ENCODE measurements at regions not wholly inside any gene's neighbourhood (a gene's known extent, or its start where the extent isn't known, plus 50 kb on each side); places are given as distances from the start of the nearest gene placed in this dataset.

DNA sequence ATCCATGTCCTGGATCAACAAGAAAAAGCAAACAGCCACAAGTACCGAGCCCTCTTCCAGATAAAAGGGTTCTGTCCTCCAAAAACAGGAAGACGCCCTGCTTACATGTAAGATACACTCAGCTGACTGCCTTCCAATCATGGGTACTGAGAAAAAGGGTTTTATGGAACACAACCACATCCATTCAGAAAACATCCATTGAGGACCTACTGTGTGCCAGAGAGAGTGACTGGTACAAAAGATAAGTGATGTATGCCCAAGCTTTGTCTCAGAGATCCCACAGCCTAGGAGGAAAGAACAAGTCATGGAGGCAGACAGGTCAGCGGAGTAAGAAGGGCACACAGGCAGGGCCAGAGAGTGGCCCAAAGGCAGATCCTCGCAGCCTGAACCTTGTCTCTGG is 94.8 kb upstream of the SSTR4 start:
- TF ChIP-seq, protein P1, sequence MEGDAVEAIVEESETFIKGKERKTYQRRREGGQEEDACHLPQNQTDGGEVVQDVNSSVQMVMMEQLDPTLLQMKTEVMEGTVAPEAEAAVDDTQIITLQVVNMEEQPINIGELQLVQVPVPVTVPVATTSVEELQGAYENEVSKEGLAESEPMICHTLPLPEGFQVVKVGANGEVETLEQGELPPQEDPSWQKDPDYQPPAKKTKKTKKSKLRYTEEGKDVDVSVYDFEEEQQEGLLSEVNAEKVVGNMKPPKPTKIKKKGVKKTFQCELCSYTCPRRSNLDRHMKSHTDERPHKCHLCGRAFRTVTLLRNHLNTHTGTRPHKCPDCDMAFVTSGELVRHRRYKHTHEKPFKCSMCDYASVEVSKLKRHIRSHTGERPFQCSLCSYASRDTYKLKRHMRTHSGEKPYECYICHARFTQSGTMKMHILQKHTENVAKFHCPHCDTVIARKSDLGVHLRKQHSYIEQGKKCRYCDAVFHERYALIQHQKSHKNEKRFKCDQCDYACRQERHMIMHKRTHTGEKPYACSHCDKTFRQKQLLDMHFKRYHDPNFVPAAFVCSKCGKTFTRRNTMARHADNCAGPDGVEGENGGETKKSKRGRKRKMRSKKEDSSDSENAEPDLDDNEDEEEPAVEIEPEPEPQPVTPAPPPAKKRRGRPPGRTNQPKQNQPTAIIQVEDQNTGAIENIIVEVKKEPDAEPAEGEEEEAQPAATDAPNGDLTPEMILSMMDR (IDR thresholded peaks at IDR 0.05; ENCODE audit: insufficient read depth, low read length, poor library complexity, severe bottlenecking) = no peak
- DNase-seq (ENCODE audit: extremely low read depth, insufficient read length) = no peak
- Histone ChIP-seq H3K4me3 (replicated peaks; ENCODE audit: low read depth, low read length) (no peak overlapping the region), H3K36me3 (ENCODE audit: control insufficient read depth, insufficient read depth, low read length) (no peaks in the 10 kb centered on the region), H3K27me3 (replicated peaks; ENCODE audit: control insufficient read depth, insufficient read depth, low read length) (no peaks in the 10 kb centered on the region; the same call in 1 of the 2 replicates)

DNA sequence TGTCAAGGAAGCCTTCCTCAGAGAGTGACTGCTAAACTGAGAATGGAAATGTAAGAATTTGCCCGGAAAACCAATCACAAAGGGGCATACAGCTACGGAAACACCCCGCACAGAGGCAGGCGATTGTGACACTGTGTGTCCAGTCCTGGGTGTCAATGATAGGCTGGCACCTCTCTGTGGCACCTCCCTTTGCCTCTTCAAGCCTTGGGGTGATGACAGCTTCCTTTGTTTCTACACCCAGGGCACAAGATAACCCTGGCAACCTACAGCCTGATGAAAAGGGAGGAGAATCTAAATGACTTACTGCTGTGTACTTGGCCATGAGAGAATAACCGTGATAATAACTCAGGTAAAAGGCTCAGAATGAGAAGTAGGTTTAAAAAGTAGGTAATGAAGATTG is 93.6 kb upstream of the SSTR4 start:
- DNase-seq (ENCODE audit: extremely low read depth, insufficient read length) = no peak
- Histone ChIP-seq H3K36me3 (ENCODE audit: control insufficient read depth, insufficient read depth, low read length) (no peaks in the 10 kb centered on the region), H3K4me3 (replicated peaks; ENCODE audit: low read depth, low read length) (no peak overlapping the region), H3K27me3 (replicated peaks; ENCODE audit: control insufficient read depth, insufficient read depth, low read length) (no peaks in the 10 kb centered on the region; the same call in 1 of the 2 replicates)
- TF ChIP-seq, protein P1 (IDR thresholded peaks at IDR 0.05; ENCODE audit: insufficient read depth, low read length, poor library complexity, severe bottlenecking) = no peak

DNA sequence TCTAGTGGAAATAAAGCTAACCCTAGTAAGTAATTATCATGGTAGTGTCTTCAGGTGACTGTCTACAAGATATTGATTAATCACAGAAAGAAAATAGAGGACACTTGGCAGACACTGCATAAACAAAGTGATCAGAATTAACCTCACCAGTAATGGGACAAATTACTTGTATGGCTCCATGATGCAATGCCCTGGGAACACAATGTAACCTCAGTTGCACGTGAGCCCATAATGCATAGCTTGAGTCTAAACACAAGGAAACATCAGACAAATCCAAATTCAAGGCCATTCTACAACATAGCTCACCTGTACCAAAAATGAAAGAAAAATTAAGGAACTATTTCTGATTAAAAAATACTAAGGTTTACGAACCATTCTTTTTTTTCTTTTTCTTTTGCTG is 92.4 kb upstream of the SSTR4 start:
- TF ChIP-seq, protein P1 (IDR thresholded peaks at IDR 0.05; ENCODE audit: insufficient read depth, low read length, poor library complexity, severe bottlenecking) = no peak
- Histone ChIP-seq H3K36me3 (ENCODE audit: control insufficient read depth, insufficient read depth, low read length) (no peaks in the 10 kb centered on the region), H3K27me3 (replicated peaks; ENCODE audit: control insufficient read depth, insufficient read depth, low read length) (no peaks in the 10 kb centered on the region; the same call in 1 of the 2 replicates), H3K4me3 (replicated peaks; ENCODE audit: low read depth, low read length) (no peak overlapping the region)
- DNase-seq (ENCODE audit: extremely low read depth, insufficient read length) = no peak

DNA sequence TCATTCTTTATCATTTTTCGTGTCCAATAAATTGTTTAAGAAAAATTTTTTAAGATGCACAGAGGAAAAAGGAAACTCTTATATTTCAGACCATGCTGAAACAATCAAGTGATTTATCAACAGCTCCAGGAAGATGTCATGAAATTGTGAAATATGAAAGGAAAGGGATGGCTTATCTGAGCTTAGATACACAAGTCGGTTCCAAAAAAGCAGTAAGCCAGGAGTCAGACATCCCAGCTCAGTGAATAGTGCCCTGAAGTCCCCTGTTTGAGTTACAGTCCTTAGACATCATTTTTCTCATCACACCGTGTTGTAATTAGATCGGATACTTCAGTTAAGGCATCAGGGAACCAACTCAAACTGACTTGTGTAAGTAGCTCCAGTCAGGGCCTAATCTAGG is 91.0 kb upstream of the SSTR4 start:
- H3K27me3 ChIP-seq (replicated peaks; ENCODE audit: control insufficient read depth, insufficient read depth, low read length) = no peaks in the 10 kb centered on the region; the same call in 1 of the 2 replicates
- H3K4me3 ChIP-seq (replicated peaks; ENCODE audit: low read depth, low read length) = no peak overlapping the region
- no peaks in the 10 kb centered on the region for H3K36me3 ChIP-seq (ENCODE audit: control insufficient read depth, insufficient read depth, low read length)
- TF ChIP-seq, protein P1 (IDR thresholded peaks at IDR 0.05; ENCODE audit: insufficient read depth, low read length, poor library complexity, severe bottlenecking) = no peak
- DNase-seq (ENCODE audit: extremely low read depth, insufficient read length) = no peak

DNA sequence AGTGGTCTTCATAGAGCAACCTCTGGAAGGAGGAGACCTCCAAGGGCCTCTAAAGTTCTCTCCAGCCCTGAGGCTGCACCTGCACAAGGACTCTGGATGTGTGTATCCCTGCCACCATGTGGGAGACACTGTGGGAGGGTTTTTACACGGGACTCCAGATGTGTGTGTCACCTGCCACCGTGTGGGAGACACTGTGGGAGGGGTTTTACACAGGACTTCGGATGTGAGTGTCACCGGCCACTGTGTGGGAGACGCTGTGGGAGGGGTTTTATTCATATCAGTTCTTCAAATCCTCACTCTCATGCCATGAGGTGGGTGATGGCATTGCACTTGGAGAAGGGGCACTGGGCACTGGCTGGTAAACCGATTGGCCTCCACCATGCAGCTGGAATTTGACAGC is 90.2 kb upstream of the SSTR4 start:
- Histone ChIP-seq H3K4me3 (replicated peaks; ENCODE audit: low read depth, low read length) (no peak overlapping the region), H3K36me3 (ENCODE audit: control insufficient read depth, insufficient read depth, low read length) (no peaks in the 10 kb centered on the region), H3K27me3 (replicated peaks; ENCODE audit: control insufficient read depth, insufficient read depth, low read length) (no peaks in the 10 kb centered on the region; the same call in 1 of the 2 replicates)
- DNase-seq (ENCODE audit: extremely low read depth, insufficient read length) = no peak
- TF ChIP-seq, protein P1 (IDR thresholded peaks at IDR 0.05; ENCODE audit: insufficient read depth, low read length, poor library complexity, severe bottlenecking) = no peak

DNA sequence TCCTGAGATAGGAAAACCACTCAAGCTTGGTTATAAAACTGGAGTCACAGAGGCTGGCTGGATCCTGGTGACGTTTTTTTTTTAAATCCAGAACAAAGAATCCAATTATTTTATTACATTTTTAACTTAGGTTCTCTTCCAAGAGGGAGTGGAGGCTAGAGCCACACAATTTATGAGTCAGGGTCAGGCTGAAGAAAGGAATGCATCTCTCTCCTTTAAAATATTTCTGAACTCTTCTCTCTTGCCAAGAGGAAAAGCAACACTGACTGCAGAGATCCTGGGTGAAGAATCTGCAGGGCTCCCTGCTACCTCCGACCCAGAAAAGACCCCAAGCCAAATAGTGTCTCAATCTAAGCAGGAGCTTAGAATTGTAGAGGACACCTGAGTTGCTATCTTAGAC is 88.5 kb upstream of the SSTR4 start:
- Histone ChIP-seq H3K27me3 (replicated peaks; ENCODE audit: control insufficient read depth, insufficient read depth, low read length) (no peaks in the 10 kb centered on the region; the same call in 1 of the 2 replicates), H3K36me3 (ENCODE audit: control insufficient read depth, insufficient read depth, low read length) (no peaks in the 10 kb centered on the region)
- TF ChIP-seq, protein P1 (IDR thresholded peaks at IDR 0.05; ENCODE audit: insufficient read depth, low read length, poor library complexity, severe bottlenecking) = no peak

More for the DNA sequence above, 88.5 kb upstream of the SSTR4 start:
- no peak overlapping the region for H3K4me3 ChIP-seq (replicated peaks; ENCODE audit: low read depth, low read length)
- DNase-seq (ENCODE audit: extremely low read depth, insufficient read length) = no peak

All from GM06990 (cell line).